Osteoblast (primary cell): ENCODE measurements at regions not wholly inside any gene's neighbourhood (a gene's known extent, or its start where the extent isn't known, plus 50 kb on each side); places are given as distances from the start of the nearest gene placed in this dataset.

Experiments
- DNase-seq: peaks from one replicate; pipeline ENCODE4 v3.0.0; 2011; ENCODE audit warnings: low spot score, mixed read lengths; ENCODE audit not compliant: insufficient read length; ENCODE audit errors: missing footprints
- H2AFZ ChIP-seq: 2 replicates; pipeline ENCODE4 v1.6.0; 2011; ENCODE audit warnings: mild to moderate bottlenecking, low read length
- H3K27ac ChIP-seq: 2 replicates; pipeline ENCODE4 v1.5.1; 2011; ENCODE audit warnings: mild to moderate bottlenecking, low read depth, low read length, moderate library complexity
- H3K27me3 ChIP-seq: 2 replicates; pipeline ENCODE4 v1.6.0; 2012; ENCODE audit warnings: mild to moderate bottlenecking, control low read depth, inconsistent platforms, low read length, moderate library complexity; ENCODE audit not compliant: insufficient read depth
- H3K36me3 ChIP-seq: 2 replicates; pipeline ENCODE4 v1.5.1; 2011; ENCODE audit warnings: mild to moderate bottlenecking, low read length, control low read depth, moderate library complexity; ENCODE audit not compliant: insufficient read depth
- H3K4me1 ChIP-seq: 2 replicates; pipeline ENCODE4 v1.5.1; 2011; ENCODE audit warnings: mild to moderate bottlenecking, low read length, control low read depth, moderate library complexity; ENCODE audit not compliant: insufficient read depth
- H3K4me2 ChIP-seq: 2 replicates; pipeline ENCODE4 v1.6.0; 2011; ENCODE audit warnings: mild to moderate bottlenecking, low read length; ENCODE audit not compliant: insufficient read depth
- H3K4me3 ChIP-seq: fragments of 200-600 bp; sonication (generic); 3 replicates; pipeline ENCODE4 v1.5.1; 2012; ENCODE audit warnings: mild to moderate bottlenecking, low read length, inconsistent platforms; ENCODE audit not compliant: insufficient read depth
- H3K79me2 ChIP-seq: 2 replicates; pipeline ENCODE4 v1.6.0; 2012; ENCODE audit warnings: mild to moderate bottlenecking, low read length, control low read depth, inconsistent platforms; ENCODE audit not compliant: insufficient read depth
- H3K9me3 ChIP-seq: 2 replicates; pipeline ENCODE4 v1.5.1; 2011; ENCODE audit warnings: low read depth, low read length, control low read depth
- H4K20me1 ChIP-seq: 2 replicates; pipeline ENCODE4 v1.6.0; 2012; ENCODE audit warnings: mild to moderate bottlenecking, low read length, control low read depth; ENCODE audit not compliant: insufficient read depth
- TF ChIP-seq, protein P1 (sequence below): IDR thresholded peaks from 2 replicates; pipeline ENCODE4 v1.5.1; 2011; ENCODE audit warnings: mild to moderate bottlenecking, low read depth, low read length, moderate library complexity; ENCODE audit errors: extremely low read depth

DNA sequence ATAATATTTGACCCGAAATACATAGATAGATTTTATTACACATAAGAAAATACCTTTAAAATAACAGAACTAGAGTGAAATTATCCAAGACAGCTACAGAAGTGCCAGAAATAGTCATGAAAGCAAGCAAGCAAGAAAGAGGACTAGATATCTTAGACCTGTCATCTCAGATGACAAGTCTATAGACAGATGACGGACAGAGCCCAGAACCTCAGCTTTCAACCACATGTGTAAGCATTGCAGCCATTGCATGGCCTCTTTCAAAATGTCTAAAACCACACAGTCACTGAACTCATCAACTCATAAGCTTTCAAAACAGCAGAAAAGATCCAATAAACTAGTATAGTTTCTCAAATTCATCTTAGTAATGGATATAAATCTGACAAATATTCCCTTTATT, 59.8 kb upstream of the FHIT start:
- no peak overlapping the region for H2AFZ ChIP-seq
- no peaks in the 10 kb centered on the region for H3K36me3 ChIP-seq
- H3K79me2 ChIP-seq: no peaks in the 10 kb centered on the region
- H3K4me3 ChIP-seq: no peak overlapping the region
- no peak overlapping the region for H3K27ac ChIP-seq
- DNase-seq: no peak
- TF ChIP-seq, protein P1, sequence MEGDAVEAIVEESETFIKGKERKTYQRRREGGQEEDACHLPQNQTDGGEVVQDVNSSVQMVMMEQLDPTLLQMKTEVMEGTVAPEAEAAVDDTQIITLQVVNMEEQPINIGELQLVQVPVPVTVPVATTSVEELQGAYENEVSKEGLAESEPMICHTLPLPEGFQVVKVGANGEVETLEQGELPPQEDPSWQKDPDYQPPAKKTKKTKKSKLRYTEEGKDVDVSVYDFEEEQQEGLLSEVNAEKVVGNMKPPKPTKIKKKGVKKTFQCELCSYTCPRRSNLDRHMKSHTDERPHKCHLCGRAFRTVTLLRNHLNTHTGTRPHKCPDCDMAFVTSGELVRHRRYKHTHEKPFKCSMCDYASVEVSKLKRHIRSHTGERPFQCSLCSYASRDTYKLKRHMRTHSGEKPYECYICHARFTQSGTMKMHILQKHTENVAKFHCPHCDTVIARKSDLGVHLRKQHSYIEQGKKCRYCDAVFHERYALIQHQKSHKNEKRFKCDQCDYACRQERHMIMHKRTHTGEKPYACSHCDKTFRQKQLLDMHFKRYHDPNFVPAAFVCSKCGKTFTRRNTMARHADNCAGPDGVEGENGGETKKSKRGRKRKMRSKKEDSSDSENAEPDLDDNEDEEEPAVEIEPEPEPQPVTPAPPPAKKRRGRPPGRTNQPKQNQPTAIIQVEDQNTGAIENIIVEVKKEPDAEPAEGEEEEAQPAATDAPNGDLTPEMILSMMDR: no peak
- no peaks in the 10 kb centered on the region for H3K27me3 ChIP-seq
- no peaks in the 10 kb centered on the region for H3K9me3 ChIP-seq
- no peaks in the 10 kb centered on the region for H3K4me1 ChIP-seq
- H4K20me1 ChIP-seq: no peaks in the 10 kb centered on the region
- H3K4me2 ChIP-seq: no peak overlapping the region

GRCh38 chr3:61315871-61316270, 64.6 kb upstream of the FHIT start:
- no peak overlapping the region for H2AFZ ChIP-seq
- H3K79me2 ChIP-seq: no peaks in the 10 kb centered on the region
- no peaks in the 10 kb centered on the region for H3K4me1 ChIP-seq
- no peaks in the 10 kb centered on the region for H3K27me3 ChIP-seq
- H3K4me2 ChIP-seq: no peak overlapping the region
- H3K9me3 ChIP-seq: no peaks in the 10 kb centered on the region
- H3K27ac ChIP-seq: no peak overlapping the region
- DNase-seq: no peak
- H4K20me1 ChIP-seq: no peaks in the 10 kb centered on the region
- TF ChIP-seq, protein P1: no peak
- no peaks in the 10 kb centered on the region for H3K36me3 ChIP-seq
- H3K4me3 ChIP-seq: no peak overlapping the region

GRCh38 chr3:61323094-61323493, 71.8 kb upstream of the FHIT start:
- Histone ChIP-seq H3K79me2 (no peaks in the 10 kb centered on the region), H3K4me2 (no peak overlapping the region), H3K4me3 (no peak overlapping the region), H3K36me3 (no peaks in the 10 kb centered on the region), H3K27ac (no peak overlapping the region), H3K9me3 (no peaks in the 10 kb centered on the region), H3K4me1 (no peaks in the 10 kb centered on the region), H2AFZ (no peak overlapping the region), H4K20me1 (no peaks in the 10 kb centered on the region), H3K27me3 (no peaks in the 10 kb centered on the region)
- TF ChIP-seq, protein P1: no peak
- DNase-seq: no peak

DNA sequence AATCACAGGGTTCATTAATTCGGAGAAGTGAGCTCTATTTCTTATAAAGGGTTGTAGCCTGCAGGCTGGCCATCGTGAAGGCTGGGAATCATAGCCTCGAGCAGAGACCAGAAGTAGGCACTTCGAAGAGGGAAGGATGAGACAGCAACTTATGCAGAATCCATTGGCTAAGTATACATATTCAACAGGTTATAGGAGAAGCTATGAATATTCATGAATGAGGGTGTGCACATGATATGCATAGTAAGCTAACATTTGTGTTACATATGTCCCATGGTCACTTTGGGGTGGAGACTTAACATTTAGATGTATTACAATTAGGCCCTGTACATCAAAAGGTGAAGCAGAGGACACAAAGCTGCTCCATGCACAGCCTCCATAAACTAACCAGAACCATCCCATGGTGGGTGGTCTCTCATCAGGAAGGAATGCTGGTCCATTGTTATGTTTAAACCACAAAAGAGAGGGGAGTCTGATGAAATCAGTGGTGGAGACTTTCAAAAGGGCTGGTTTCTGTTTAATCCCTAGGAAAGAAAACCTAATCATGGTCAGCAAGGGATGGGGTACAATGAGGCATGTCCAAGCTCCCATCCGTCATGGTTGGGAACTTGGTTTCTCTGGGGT, 80.8 kb upstream of the FHIT start:
- TF ChIP-seq, protein P1: no peak
- H3K79me2 ChIP-seq: no peaks in the 10 kb centered on the region
- H2AFZ ChIP-seq: no peak overlapping the region
- no peaks in the 10 kb centered on the region for H4K20me1 ChIP-seq
- no peaks in the 10 kb centered on the region for H3K9me3 ChIP-seq
- DNase-seq: no peak
- H3K27ac ChIP-seq: no peak overlapping the region
- no peaks in the 10 kb centered on the region for H3K4me1 ChIP-seq
- no peak overlapping the region for H3K4me2 ChIP-seq
- H3K36me3 ChIP-seq: no peaks in the 10 kb centered on the region
- no peaks in the 10 kb centered on the region for H3K27me3 ChIP-seq
- no peak overlapping the region for H3K4me3 ChIP-seq
